GM12873 (cell line): ENCODE measurements at regions not wholly inside any gene's neighbourhood (a gene's known extent, or its start where the extent isn't known, plus 50 kb on each side); places are given as distances from the start of the nearest gene placed in this dataset.

Source experiments
- CTCF ChIP-seq: IDR thresholded peaks from 2 replicates; pipeline ENCODE4 v1.5.1; 2012; ENCODE audit warnings: low read depth, mild to moderate bottlenecking, moderate library complexity, low read length, control low read depth; ENCODE audit not compliant: insufficient read depth; ENCODE audit errors: missing control alignments

DNA sequence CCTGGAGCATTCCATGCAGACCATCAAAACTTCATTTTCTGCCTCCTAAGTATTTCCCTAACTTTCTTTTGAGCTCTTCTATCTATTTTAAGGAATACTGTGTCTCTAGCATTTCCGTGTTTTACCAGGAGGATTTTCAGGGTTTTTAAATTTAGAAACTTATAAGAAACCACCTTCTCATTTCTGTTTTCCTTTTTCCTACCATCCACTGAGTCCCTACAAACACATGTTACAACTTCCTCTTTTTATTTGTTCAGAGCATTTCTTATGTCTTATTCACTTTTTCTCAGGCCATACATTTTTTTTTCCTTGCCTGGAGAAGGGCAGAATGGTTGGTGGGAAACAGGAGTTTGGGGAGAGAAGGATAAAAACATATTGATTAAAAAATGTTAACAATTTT, 130.0 kb upstream of the BMP5 start:
- TF ChIP-seq CTCF, result no peak

DNA sequence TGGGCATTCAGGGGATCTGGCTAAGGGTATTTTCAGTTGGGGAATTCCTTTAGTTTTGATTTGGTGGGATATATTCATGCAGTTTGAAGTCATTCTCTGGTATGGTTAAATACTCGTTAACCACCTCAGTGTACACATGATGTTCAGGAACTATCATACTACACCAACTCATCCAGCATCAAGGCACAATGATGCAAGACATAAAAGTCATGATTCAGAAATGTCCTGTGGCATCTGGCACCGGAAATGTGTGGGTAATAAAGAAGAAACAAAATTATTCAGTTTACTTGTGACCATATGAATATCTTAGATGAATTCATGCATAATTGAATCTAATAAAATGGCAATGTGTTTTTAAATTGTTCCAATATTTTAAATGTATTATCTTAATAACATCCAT, 129.0 kb upstream of the BMP5 start:
- TF ChIP-seq CTCF, result no peak

DNA sequence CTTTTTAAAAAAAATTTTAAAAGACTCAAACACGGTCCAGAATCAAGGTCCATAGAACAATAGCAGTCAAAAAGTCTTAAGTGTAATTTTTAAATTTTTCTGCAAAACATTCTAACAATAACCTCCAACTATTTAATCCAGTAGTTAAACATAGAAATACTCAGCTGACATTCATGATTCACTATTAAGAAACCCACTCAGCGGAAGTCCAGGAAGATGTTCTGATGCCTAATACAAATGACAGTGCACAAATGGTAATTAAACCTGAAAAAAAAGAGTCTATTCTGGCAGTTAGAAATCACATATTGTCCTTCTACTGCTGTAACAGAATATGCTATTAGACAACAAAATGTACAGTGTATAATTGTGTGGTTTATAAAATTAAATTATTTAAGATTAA, 128.2 kb upstream of the BMP5 start:
- no peak for TF ChIP-seq CTCF

DNA sequence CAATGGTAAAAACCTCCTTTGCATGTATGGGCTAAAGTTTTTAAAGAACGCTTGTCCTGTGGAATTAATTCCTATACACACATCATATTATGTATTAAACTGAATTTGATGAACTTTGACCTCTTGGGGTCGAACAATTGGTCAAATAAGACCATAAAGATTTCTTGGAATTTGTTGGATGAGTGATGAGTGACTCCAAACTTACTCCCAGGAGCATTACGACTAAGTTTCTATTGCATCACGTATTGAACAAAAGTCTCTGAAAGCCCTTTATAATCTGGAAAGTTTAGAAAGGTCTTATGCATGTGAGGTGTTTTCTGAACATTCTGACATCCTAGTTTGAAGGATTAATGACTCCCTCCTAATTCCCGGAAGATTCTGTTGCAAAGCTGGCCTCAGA, 126.9 kb upstream of the BMP5 start:
- no peak for TF ChIP-seq CTCF

GRCh38 chr6:55998576-55998975, 123.2 kb upstream of the BMP5 start:
- no peak for TF ChIP-seq CTCF

DNA sequence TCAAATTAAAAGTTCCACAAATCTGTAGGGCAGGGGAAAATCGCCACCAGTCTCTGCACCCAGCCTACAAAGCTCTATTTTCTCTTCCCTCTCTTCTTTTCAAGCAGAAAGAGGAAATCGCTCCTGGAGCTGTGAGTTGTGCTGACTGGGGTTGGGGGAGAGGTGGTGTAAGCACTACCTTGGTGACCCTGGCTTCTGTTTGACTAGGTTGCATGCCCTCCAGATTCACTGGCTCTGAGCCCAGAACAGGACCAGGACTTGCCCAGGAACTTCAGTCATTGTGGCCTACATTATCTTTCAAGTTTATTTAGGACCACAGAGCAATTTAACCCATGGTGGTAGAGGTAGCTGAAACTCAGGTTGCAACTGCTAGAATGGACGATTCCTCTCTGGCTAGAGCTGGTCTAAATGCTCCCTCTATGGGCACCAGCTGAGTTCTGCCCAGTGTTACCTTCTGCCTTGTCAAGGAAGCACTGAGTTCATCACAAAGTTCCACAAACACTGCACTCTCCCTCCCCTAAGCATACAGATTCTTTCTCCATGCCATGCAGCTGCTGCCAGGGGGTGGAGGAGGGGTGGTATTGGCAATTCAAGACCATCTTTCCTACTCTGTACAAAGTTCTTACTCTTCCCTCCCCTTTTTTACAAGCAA, 122.0 kb upstream of the BMP5 start:
- TF ChIP-seq CTCF, result no peak

DNA sequence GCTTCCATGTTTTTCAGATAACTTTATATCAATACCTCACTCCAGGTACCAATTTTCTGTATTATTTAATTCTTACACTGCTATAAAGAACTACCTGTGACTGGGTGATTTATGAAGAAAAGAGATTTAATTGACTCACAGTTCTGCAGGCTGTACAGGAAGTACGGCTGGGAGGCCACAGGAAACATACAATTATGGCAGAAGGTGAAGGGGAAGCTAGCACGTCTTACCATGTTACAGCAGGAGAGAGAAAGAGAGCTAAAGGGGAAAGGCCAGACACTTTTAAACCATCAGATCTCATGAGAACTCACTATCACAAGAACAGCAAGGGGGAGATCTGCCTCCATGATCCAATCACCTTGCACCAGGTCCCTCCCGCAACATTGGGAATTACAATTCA, 119.1 kb upstream of the BMP5 start:
- TF ChIP-seq CTCF, result no peak
